Activated T-helper 1 cell treated with anti-CD3 and anti-CD28 coated beads, Interleukin-12 subunit alpha, Interleukin-12 subunit beta, Interleukin-2, Interleukin-4 antibody, amounts not matched to agents 30 ng/mL and 10 ng/mL and 1 ng/mL, durations not matched to agents 14 hours and 24 hours and 36 hours (primary cell): ENCODE measurements at regions not wholly inside any gene's neighbourhood (a gene's known extent, or its start where the extent isn't known, plus 50 kb on each side); places are given as distances from the start of the nearest gene placed in this dataset.

Source experiments
- DNase-seq: peaks from one replicate; pipeline ENCODE4 v3.0.0; 2021; ENCODE audit warnings: low spot score
- H3K27ac Mint-ChIP-seq: one replicate; pipeline ENCODE4 v1.8.0; 2021; ENCODE audit warnings: mild to moderate bottlenecking, mixed read lengths
- H3K27me3 Mint-ChIP-seq: one replicate; pipeline ENCODE4 v1.8.0; 2022; ENCODE audit warnings: mild to moderate bottlenecking, moderate library complexity, mixed read lengths; ENCODE audit not compliant: insufficient read depth
- H3K36me3 Mint-ChIP-seq: one replicate; pipeline ENCODE4 v1.8.0; 2021; ENCODE audit warnings: low read depth, mixed read lengths
- H3K4me1 Mint-ChIP-seq: one replicate; pipeline ENCODE4 v1.8.0; 2021; ENCODE audit warnings: low read depth, mixed read lengths
- H3K4me3 Mint-ChIP-seq: one replicate; pipeline ENCODE4 v1.8.0; 2021; ENCODE audit warnings: mild to moderate bottlenecking, moderate library complexity, mixed read lengths
- H3K9me3 Mint-ChIP-seq: one replicate; pipeline ENCODE4 v1.8.0; 2021; ENCODE audit warnings: mixed read lengths
- intact Hi-C: fragments of 100-400 bp; cut with micrococcal nuclease; formaldehyde crosslinking; loops from one replicate; pipeline ENCODE4 v1.15.1; 2024

GRCh38 chr4:126799971-126800574 is 832.7 kb upstream of the INTU start:
- Mint-ChIP-seq H3K36me3 (no peaks in the 10 kb centered on the region), H3K27ac (no peak overlapping the region), H3K4me3 (no peak overlapping the region), H3K27me3 (no peaks in the 10 kb centered on the region), H3K9me3 (no peaks in the 10 kb centered on the region), H3K4me1 (no peaks in the 10 kb centered on the region)
- intact Hi-C loops = no loop called here
- no peak for DNase-seq

- intact Hi-C loops = no loop called here
- DNase-seq = no peak
- Mint-ChIP-seq H3K36me3 (no peaks in the 10 kb centered on the region), H3K9me3 (no peaks in the 10 kb centered on the region), H3K27ac (no peak overlapping the region), H3K4me1 (no peaks in the 10 kb centered on the region), H3K4me3 (no peak overlapping the region), H3K27me3 (no peaks in the 10 kb centered on the region)
Measured at GRCh38 chr4:126800575-126801141, 832.1 kb upstream of the INTU start.

DNA sequence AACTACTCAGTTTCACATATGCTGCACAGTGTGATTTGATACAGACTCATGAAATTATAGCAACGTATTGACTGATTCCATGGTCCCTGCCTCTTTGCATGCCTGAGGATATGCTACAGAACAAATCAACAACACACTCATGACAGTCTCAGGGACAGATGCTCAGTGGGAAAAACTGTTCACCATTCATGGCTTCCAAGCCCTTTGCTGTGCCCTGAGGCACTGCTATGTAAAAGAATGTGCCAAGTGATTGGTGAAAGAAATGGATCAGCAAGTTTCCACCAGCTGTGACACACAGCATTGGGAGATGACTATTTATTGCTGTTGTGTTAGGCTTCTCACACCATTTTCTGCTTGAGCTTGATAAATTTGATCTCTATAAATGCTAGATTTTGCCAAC is 825.6 kb upstream of the INTU start:
- H3K4me1 Mint-ChIP-seq = no peaks in the 10 kb centered on the region
- intact Hi-C loops = no loop called here
- no peak overlapping the region for H3K27ac Mint-ChIP-seq
- no peaks in the 10 kb centered on the region for H3K36me3 Mint-ChIP-seq
- H3K9me3 Mint-ChIP-seq = no peaks in the 10 kb centered on the region
- no peak for DNase-seq
- no peaks in the 10 kb centered on the region for H3K27me3 Mint-ChIP-seq
- no peak overlapping the region for H3K4me3 Mint-ChIP-seq

DNA sequence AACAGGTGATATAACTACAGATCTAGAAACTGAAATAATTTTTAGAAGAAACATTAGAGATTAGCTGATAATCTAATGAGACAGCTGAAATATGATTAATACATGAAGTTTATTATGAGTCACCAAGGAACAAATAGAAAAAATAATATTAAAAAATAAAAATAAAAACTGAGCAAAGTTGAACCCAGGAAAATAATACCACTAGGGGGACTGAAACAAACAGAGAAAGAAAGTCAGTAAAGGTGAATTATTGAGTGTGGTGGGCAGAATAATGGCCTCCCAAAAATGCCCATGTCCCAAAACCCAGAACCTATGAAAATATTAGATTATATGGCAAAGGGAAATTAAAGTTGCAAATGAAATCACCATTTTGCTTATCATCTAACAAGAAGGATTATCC is 820.7 kb upstream of the INTU start:
- no peak overlapping the region for H3K4me3 Mint-ChIP-seq
- H3K27ac Mint-ChIP-seq = no peak overlapping the region
- peaks cover 13% of the 10 kb centered on the region for H3K9me3 Mint-ChIP-seq
- H3K27me3 Mint-ChIP-seq = no peaks in the 10 kb centered on the region
- H3K36me3 Mint-ChIP-seq = no peaks in the 10 kb centered on the region
- no peaks in the 10 kb centered on the region for H3K4me1 Mint-ChIP-seq
- intact Hi-C loops = no loop called here
- DNase-seq = no peak

DNA sequence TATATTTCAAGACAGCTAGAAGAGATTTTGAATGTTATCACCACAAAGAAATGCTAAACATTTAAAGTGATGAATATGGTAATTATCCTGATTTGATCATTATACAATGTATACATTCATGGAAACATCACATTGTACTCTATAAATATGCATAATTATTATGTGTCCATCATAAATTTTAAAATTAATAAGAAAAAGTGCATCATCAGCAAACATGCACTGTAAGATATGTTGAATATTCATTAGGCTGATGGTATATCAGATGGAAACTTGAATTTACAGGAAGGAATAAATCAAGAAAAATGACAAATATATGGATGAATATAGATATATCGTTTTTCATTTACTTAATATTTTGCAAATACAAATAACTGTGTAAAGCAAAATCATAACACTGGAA is 812.1 kb upstream of the INTU start:
- Mint-ChIP-seq H3K27ac (no peak overlapping the region), H3K9me3 (peaks cover 3% of the 10 kb centered on the region), H3K36me3 (no peaks in the 10 kb centered on the region), H3K4me1 (no peaks in the 10 kb centered on the region), H3K4me3 (no peak overlapping the region), H3K27me3 (no peaks in the 10 kb centered on the region)
- DNase-seq = no peak
- intact Hi-C loops = no loop called here

DNA sequence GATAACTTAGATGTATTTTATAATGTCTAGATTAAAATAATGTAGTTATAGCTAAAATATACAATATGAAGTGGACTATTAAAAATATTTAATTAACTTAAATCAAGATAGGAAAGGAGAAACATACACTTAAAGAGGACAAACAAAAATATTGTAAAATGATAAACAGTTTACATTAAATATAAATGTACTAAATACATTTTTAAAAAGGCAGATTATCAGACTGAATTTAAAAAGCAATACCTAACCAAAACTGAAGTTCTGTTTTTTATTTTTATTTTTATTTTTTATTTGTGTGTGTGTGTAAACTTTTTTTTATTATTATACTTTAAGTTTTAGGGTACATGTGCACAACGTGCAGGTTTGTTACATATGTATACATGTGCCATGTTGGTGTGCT is 811.6 kb upstream of the INTU start:
- intact Hi-C loops = no loop called here
- Mint-ChIP-seq H3K4me3 (no peak overlapping the region), H3K9me3 (no peaks in the 10 kb centered on the region), H3K4me1 (no peaks in the 10 kb centered on the region), H3K36me3 (no peaks in the 10 kb centered on the region), H3K27ac (no peak overlapping the region), H3K27me3 (no peaks in the 10 kb centered on the region)
- no peak for DNase-seq

GRCh38 chr4:126825083-126825482 is 807.7 kb upstream of the INTU start:
- Mint-ChIP-seq H3K27ac (no peak overlapping the region), H3K27me3 (no peaks in the 10 kb centered on the region), H3K9me3 (no peaks in the 10 kb centered on the region), H3K4me1 (no peaks in the 10 kb centered on the region), H3K36me3 (no peaks in the 10 kb centered on the region), H3K4me3 (no peak overlapping the region)
- intact Hi-C loops = no loop called here
- no peak for DNase-seq

DNA sequence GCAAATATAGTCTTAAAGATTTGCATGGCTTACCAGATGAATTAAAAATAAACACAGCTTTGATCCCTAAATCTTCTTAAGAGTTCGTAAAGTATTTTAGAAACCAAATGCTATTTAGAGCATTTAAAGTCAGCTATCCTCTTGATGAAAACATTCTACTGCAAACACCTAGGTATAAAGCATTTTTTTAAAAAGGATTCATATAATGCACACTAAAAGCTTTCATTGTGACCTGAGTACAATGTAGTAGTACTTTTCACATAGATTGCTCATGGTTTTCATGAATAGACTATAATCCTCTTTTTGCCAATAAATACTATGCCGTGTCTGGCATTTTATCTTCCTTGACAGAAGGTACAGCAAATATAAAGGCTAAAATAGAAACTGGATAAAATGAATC is 805.1 kb upstream of the INTU start:
- Mint-ChIP-seq H3K36me3 (no peaks in the 10 kb centered on the region), H3K27me3 (no peaks in the 10 kb centered on the region), H3K4me3 (no peak overlapping the region), H3K9me3 (peaks cover 14% of the 10 kb centered on the region), H3K4me1 (no peaks in the 10 kb centered on the region), H3K27ac (no peak overlapping the region)
- DNase-seq = no peak
- intact Hi-C loops = no loop called here

GRCh38 chr4:126834854-126835253 is 797.9 kb upstream of the INTU start:
- H3K4me1 Mint-ChIP-seq = no peaks in the 10 kb centered on the region
- no peak overlapping the region for H3K27ac Mint-ChIP-seq
- H3K9me3 Mint-ChIP-seq = peaks cover 25% of the 10 kb centered on the region
- no peaks in the 10 kb centered on the region for H3K36me3 Mint-ChIP-seq
- H3K27me3 Mint-ChIP-seq = no peaks in the 10 kb centered on the region
- intact Hi-C loops = no loop called here
- no peak for DNase-seq
- no peak overlapping the region for H3K4me3 Mint-ChIP-seq

DNA sequence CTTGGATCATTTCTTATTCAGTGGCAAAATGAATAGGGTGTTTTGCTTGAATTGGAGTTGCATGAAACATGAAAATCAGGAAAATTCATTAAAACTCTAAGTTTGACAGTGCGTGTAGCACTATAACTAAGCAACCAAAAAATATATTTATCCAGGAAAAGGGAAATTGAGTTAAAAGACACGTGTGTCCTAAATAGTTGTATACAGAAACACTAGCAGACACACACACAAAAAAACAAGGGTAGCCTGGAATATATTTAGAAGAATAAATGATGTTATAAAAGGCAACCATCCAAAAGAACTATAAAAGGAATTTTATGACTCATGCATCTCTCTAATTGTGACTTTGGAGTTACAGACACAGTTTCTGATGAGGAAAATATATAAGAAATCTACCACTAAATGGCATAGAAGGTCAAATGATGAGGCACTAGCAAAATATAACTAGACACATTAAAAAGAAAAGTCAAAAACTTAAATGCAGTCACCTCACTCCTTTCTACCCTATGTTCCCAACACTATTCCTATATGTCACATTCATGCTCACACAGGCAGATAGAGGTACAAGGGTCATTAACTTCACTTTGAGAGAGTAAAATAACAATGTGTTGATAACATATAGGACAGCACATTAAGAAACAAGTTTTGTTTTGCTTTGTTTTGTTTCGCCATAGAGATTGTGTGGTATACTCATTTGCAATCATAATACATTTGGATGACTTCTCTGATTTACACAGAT is 793.6 kb upstream of the INTU start:
- intact Hi-C loops = no loop called here
- H3K4me3 Mint-ChIP-seq = no peak overlapping the region
- H3K9me3 Mint-ChIP-seq = peaks cover 5% of the 10 kb centered on the region
- H3K4me1 Mint-ChIP-seq = no peaks in the 10 kb centered on the region
- H3K27me3 Mint-ChIP-seq = no peaks in the 10 kb centered on the region
- no peaks in the 10 kb centered on the region for H3K36me3 Mint-ChIP-seq
- no peak overlapping the region for H3K27ac Mint-ChIP-seq
- no peak for DNase-seq

- Mint-ChIP-seq H3K27me3 (no peaks in the 10 kb centered on the region), H3K9me3 (peaks cover 15% of the 10 kb centered on the region), H3K4me3 (no peak overlapping the region), H3K4me1 (no peaks in the 10 kb centered on the region), H3K36me3 (no peaks in the 10 kb centered on the region), H3K27ac (no peak overlapping the region)
- no peak for DNase-seq
- intact Hi-C loops = no loop called here
Measured at GRCh38 chr4:126843492-126844067, 789.2 kb upstream of the INTU start.

GRCh38 chr4:126850286-126850685 is 782.5 kb upstream of the INTU start:
- H3K4me1 Mint-ChIP-seq = no peaks in the 10 kb centered on the region
- peaks cover 5% of the 10 kb centered on the region for H3K9me3 Mint-ChIP-seq
- DNase-seq = no peak
- no peaks in the 10 kb centered on the region for H3K27me3 Mint-ChIP-seq
- no peaks in the 10 kb centered on the region for H3K36me3 Mint-ChIP-seq
- intact Hi-C loops = no loop called here
- H3K4me3 Mint-ChIP-seq = no peak overlapping the region
- no peak overlapping the region for H3K27ac Mint-ChIP-seq

- no peak overlapping the region for H3K4me3 Mint-ChIP-seq
- no peak overlapping the region for H3K27ac Mint-ChIP-seq
- intact Hi-C loops = no loop called here
- H3K36me3 Mint-ChIP-seq = no peaks in the 10 kb centered on the region
- DNase-seq = no peak
- no peaks in the 10 kb centered on the region for H3K4me1 Mint-ChIP-seq
- no peaks in the 10 kb centered on the region for H3K27me3 Mint-ChIP-seq
- H3K9me3 Mint-ChIP-seq = peaks cover 3% of the 10 kb centered on the region
Measured at GRCh38 chr4:126851391-126851790, 781.4 kb upstream of the INTU start.
